Pancreas (tissue), 10 donors: ENCODE measurements at regions not wholly inside any gene's neighbourhood (a gene's known extent, or its start where the extent isn't known, plus 50 kb on each side); places are given as distances from the start of the nearest gene placed in this dataset.

Experiments
- ATAC-seq, 4 donors: fragments of 200-7000 bp; cut with Tn5 transposase; one replicate each; pipeline versions ENCODE4 v1.8.0 to v1.9.1; 2020; ENCODE audit warnings: mild to moderate bottlenecking in 4 of 4, moderate library complexity in 4 of 4
- DNase-seq, 6 donors: peaks; one replicate each; pipeline ENCODE4 v3.0.0-alpha.2; 2020
- FAIRE-seq: peaks from 2 replicates; lab custom pipeline; 2012; peaks lifted over from hg19 to GRCh38; lab: Jason Lieb, UNC
- H3K27ac ChIP-seq, 4 donors: fragments of 200-600 bp; sonication (generic); 1 replicate in 3 of 4; 2 replicates in 1 of 4; pipeline versions ENCODE4 v1.5.0 to v1.8.0; 2020
- H3K27me3 ChIP-seq, 4 donors: fragments of 200-600 bp; one replicate each; pipeline ENCODE4 v1.8.0; 2021
- H3K36me3 ChIP-seq, 3 donors: fragments of 200-600 bp; sonication (generic) in 1 of 3; one replicate each; pipeline versions ENCODE4 v1.5.0 to v1.8.0; 2020 to 2021
- H3K4me1 ChIP-seq, 3 donors: fragments of 200-600 bp; one replicate each; pipeline ENCODE4 v1.8.0; 2021
- H3K4me3 ChIP-seq, 4 donors: fragments of 200-600 bp; sonication (generic) in 2 of 4; one replicate each; pipeline versions ENCODE4 v1.5.0 to v1.8.0; 2020 to 2021
- H3K9me3 ChIP-seq, 4 donors: fragments of 200-600 bp; one replicate each; pipeline ENCODE4 v1.8.0; 2021
- CTCF ChIP-seq, 4 donors: fragments of 200-600 bp; sonication (generic) in 3 of 4; IDR thresholded peaks; one replicate each; pipeline versions ENCODE4 v1.5.0 to v1.8.0; 2021; ENCODE audit warnings: antibody characterized with exemption in 4 of 4
- WGBS, 2 donors: extraction: QIAGEN DNeasy Blood & Tissue Kit; methylation state at CpG; one replicate each; pipeline ENCODE4 v1.1.7; 2013; 5-methylcytosine and 5-hydroxymethylcytosine counted together
- intact Hi-C, 3 donors: fragments of 100-400 bp; cut with DNase I; formaldehyde crosslinking; loops; one replicate each; pipeline versions ENCODE4 v1.11.1 to v1.14.2; 2022
- donor health status: healthy with polysubstance abuse.
- donor health status: DM: no; HTN: no; CAD: no; lungs with moderate emphysema.
- donor health status: DM: no; HTN: no; CAD: no.
- donor health status: control.
- donor health status: control.
- donor health status: Bipolar disorder and iron deficiency.
- donor health status: DM: yes; HTN: yes; CAD: no.
- donor health status: DM: no; HTN: no; CAD: no.
- donor health status: DM: no; HTN: no; CAD: no.
- donor health status: DM: yes; HTN: yes; CAD: no.

- no peak for TF ChIP-seq CTCF (IDR thresholded peaks at IDR 0.05)
- Histone ChIP-seq H3K4me3 (no peak overlapping the region), H3K36me3 (no peaks in the 10 kb centered on the region), H3K27ac (no peak overlapping the region), H3K27me3 (no peaks in the 10 kb centered on the region), H3K9me3 (no peaks in the 10 kb centered on the region), H3K4me1 (peaks cover 0 to 5% (median 0%) of the 10 kb centered on the region in 3 donors)
- DNase-seq, result no peak
- intact Hi-C loops, result no loop called here
- no peak for FAIRE-seq
- WGBS, 2 donors, result 70% methylated on average over 2 of the region's 2 CpGs
- no peak for ATAC-seq
Observed at GRCh38 chr3:30341079-30341478, 265.3 kb upstream of the TGFBR2 start.

- DNase-seq (no peak), ATAC-seq (peak in 1 of 4 donors; percentile 18), FAIRE-seq (no peak)
- H3K4me3 ChIP-seq, result no peak overlapping the region
- peaks cover 0 to 5% (median 0%) of the 10 kb centered on the region in 3 donors for H3K4me1 ChIP-seq
- 51 to 77% methylated on average over 1 of the region's 1 CpG for WGBS, 2 donors
- H3K27me3 ChIP-seq, result no peaks in the 10 kb centered on the region
- H3K27ac ChIP-seq, result no peak overlapping the region
- TF ChIP-seq CTCF (IDR thresholded peaks at IDR 0.05), result no peak
- intact Hi-C loops, result no loop called here
- no peaks in the 10 kb centered on the region for H3K9me3 ChIP-seq
- H3K36me3 ChIP-seq, result no peaks in the 10 kb centered on the region
Observed at GRCh38 chr3:30341851-30342250, 264.6 kb upstream of the TGFBR2 start.

GRCh38 chr3:30342318-30343060 is 263.9 kb upstream of the TGFBR2 start:
- 41 to 45% methylated on average over 6 of the region's 6 CpGs for WGBS, 2 donors
- no peaks in the 10 kb centered on the region for H3K27me3 ChIP-seq
- H3K4me3 ChIP-seq, result no peak overlapping the region
- peaks cover 0 to 5% (median 0%) of the 10 kb centered on the region in 3 donors for H3K4me1 ChIP-seq
- H3K9me3 ChIP-seq, result no peaks in the 10 kb centered on the region
- no peak overlapping the region for H3K27ac ChIP-seq
- TF ChIP-seq CTCF (IDR thresholded peaks at IDR 0.05), result no peak
- intact Hi-C loops, result no loop called here
- ATAC-seq (peak; percentile 77 to 96 (median 90)), DNase-seq (peak in 2 of 6 donors; percentile 17 to 56), FAIRE-seq (peak; percentile 54)
- H3K36me3 ChIP-seq, result no peaks in the 10 kb centered on the region

- Histone ChIP-seq H3K36me3 (no peaks in the 10 kb centered on the region), H3K27me3 (no peaks in the 10 kb centered on the region), H3K4me3 (no peak overlapping the region), H3K9me3 (no peaks in the 10 kb centered on the region), H3K4me1 (peaks cover 0 to 5% (median 0%) of the 10 kb centered on the region in 3 donors), H3K27ac (no peak overlapping the region)
- no peak for ATAC-seq
- FAIRE-seq, result no peak
- TF ChIP-seq CTCF (IDR thresholded peaks at IDR 0.05), result no peak
- intact Hi-C loops, result no loop called here
- no peak for DNase-seq
- WGBS, 2 donors, result 65 to 67% methylated on average over 4 of the region's 4 CpGs
Observed at GRCh38 chr3:30343067-30343831, 263.2 kb upstream of the TGFBR2 start.
